ENCODE measurements at regions not wholly inside any gene's neighbourhood (a gene's known extent, or its start where the extent isn't known, plus 50 kb on each side); places are given as distances from the start of the nearest gene placed in this dataset.

DNA sequence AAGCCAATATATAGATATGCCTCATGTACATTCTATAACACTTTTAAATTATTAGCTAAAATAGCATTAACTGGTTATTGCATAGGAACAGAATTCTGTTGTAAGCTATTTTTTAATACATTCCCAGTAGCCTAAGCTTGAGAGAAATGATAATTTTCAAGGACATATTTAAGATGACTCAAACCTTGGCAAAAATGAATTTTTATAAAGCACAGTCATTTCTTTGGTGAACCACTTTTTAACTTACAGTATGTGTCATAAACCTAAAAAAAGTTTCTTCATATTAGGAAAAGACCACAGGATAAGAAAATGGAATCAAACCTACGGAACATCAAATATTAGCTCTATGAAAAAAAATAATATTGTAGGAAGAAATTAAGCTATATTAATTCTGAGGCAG lies 986.3 kb downstream of the STIM2 start:
- no peak for DNase-seq (ENCODE audit: low read depth)

DNA sequence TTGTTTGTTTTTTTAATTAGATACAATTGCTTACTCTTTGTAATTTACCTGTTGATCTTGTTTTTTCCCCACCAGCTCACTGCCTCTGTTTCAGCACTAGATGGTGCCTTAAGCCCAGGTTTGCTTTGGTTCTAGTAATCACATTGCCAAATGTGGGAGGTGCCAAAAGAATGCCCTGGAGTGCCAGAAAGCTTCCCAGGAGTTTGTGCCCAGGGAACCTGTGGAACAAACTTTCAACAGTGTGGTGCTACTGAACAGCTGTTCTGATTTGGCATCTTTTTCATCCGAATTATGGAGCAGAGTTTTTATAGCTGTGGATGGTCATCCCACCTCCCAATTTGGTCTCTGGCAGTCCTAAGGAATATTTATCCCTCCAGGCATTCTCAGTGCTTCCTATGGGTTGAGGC lies 1000.7 kb downstream of the STIM2 start:
- DNase-seq (ENCODE audit: low read depth) = no peak

DNA sequence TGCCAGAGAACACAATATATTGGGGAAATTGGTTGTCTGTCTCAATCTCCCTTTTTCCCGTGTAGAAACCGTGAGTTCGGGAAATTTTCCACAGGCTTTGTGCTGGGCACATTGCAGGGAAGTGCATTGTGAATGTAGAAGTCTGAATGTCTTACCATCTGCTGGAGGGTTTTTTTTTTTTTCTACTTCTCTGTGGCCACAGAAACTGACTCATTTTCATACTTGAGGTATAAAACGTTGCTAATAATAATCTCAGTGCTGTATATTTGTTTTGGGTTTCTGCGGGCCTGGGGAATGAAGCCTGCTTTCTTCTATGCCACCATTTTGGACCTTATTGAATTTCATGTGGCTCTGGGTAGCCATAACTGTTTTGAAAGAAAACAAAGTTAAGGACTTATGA lies 1001.2 kb downstream of the STIM2 start:
- DNase-seq (ENCODE audit: low read depth) = no peak

DNA sequence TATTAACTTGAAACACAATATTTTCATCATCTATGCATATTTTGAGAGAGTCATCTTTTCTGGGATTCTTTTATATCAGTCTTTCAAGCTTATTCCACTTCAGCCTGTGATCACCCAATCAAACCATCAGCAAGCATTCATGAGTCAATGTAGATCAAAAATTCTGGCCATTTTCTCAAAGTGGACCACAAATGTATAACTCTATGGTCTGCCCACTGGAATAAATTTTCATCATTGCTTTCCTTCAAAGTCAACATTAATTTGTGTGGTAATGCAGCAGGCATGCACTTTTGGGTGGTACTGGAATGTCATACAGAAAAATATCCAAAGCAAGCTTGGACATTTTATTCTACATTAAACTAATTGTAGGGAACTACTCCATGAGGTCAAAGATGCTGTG lies 1013.0 kb downstream of the STIM2 start:
- DNase-seq (ENCODE audit: low read depth) = no peak

DNA sequence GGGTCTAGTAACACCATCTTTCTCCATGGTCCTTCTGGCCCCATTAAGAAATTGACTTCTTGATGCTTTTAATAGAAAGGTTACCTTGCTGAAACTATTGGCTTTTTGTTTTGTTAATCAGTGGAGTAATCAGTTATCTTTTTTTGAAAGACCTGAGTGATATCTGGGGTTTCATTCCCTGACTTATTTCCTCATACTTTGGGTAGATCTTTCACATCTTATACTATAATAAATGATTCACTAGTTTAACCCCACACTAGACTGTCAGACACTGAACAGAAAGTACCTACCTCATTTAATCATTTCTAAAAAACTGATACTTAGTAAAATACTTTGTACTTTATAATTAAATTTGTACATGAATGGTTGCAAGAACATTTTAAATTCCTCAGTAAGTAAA lies 1021.1 kb downstream of the STIM2 start:
- no peak for DNase-seq (ENCODE audit: low read depth)

DNA sequence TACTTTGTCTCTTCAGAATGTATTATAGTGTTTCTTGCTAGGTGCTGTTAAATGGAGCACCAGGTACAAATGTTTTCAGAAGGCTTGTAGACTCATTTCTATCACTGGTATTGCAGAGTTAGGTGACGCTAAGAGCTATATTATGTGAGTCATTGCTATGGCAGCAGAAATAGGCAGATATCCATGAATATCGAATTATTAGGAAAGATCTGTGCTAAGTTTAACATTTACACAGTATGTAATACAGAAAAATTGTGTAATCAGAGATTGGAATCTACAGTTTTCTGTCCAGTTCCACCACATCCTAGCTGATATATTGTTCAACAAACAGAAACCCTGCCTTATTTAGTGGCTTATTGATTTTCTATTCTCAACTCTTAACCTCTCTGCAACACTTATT lies 1025.5 kb downstream of the STIM2 start:
- DNase-seq (ENCODE audit: low read depth) = peak; percentile 45

DNA sequence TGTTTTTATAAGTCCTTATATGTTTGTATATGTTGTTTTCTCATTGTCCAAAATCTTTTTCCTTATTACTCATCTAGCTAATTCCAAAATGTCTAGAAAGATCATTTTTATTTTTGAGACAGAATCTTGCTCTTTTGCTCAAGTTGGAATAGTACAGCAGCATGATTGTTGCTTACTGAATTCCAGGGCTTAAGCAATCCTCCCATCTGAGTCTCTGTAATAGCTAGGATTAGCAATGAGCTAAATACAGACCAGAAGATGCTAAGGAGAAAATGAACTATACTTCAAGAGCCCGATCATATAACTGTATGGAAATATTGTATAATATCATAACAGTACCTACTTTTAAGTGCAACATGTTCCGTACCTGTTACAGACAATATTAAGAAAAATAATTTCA lies 1027.0 kb downstream of the STIM2 start:
- DNase-seq (ENCODE audit: low read depth) = no peak

DNA sequence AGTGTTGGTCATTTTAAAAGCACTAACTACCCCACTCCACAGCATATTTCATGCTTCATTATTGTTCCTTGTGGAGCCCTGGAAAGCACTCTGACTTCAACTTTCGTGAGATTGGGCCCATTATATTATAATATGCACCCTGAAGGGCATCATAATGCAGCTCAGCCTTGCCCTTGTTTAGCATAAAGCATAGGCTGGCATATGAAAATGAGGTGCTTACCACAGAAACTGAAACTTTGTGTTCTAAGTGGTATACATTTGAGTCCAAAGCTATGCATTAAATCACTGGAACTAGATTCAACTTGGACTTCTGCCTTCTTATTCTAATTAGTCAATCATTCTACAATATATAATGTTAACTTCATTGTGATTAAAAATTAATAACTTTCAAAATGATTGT lies 1027.9 kb downstream of the STIM2 start:
- no peak for DNase-seq (ENCODE audit: low read depth)

DNA sequence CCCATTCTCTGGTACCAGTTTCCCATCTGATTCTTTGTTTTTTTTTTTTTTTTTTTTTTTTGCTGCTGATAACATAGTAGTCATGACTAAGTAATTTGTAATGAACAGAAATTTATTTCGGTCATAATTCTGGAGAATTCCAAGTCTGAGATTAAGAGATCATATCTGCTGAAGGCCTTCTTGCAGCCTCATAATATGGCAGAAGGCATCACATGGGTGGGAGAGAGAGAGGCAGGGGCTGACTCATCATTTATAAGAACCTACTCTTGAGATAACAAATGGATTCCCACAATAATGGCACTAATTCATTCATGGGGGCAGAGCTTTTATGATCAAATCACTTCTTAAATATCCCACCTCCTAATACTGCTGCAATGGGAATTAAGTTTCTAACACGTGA lies 1034.3 kb downstream of the STIM2 start:
- no peak for DNase-seq (ENCODE audit: low read depth)

DNA sequence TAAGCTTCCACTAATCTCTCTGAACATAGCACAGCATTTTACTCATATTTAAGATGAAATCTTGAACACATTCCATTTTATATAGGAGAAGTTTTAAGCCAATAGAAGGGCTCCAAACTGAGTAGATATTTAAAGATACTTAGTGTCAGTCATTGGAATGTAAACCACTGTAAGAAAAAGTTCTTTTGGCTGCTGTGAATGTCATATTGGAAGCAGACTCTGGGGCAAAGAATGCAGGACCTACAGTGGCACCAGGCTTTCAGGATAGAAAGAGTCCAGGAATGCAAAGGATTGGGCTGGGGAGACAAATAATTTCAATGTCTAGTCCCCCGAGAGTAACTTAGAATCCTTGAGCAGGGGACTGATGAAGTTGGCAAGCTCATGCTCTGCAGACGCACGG lies 1047.7 kb downstream of the STIM2 start:
- DNase-seq (ENCODE audit: low read depth) = no peak

DNA sequence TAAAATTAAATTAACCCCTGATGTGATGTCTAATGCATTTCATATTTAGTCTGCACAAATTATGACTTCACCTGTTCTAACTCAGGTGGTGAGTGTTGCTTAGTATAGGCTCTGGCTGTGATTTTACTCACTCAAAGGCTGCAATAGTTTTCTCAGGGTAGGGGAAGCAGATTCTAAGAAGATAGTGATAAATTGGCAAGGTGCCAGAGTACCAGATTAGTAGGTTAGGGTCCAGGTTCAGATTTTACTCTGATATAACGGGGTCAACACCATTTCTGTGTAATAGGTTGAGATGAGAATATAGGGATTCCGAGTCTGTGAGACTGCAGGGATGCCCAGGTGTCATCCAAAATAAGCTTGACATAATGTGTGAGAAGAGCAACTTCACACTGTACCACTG lies 1049.6 kb downstream of the STIM2 start:
- no peak for DNase-seq (ENCODE audit: low read depth)

DNA sequence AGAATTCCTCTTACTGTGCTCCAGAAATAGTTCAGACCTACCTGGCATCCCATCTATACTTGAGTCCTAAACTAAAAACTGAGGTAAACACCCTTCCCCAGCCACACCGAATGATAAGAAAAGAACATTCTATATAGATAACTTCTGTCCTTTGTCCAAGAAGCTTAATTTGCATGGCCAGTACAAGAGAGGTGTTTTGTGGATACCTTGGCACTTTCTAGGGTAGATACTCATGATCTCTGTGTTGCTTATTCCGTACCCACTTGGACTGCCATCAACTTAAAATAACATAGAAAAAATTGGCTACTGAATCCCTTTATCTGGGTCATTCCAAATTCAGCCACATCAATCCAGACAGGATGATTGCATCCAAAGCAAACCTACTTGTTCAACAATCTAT lies 1050.4 kb downstream of the STIM2 start:
- DNase-seq (ENCODE audit: low read depth) = no peak

DNA sequence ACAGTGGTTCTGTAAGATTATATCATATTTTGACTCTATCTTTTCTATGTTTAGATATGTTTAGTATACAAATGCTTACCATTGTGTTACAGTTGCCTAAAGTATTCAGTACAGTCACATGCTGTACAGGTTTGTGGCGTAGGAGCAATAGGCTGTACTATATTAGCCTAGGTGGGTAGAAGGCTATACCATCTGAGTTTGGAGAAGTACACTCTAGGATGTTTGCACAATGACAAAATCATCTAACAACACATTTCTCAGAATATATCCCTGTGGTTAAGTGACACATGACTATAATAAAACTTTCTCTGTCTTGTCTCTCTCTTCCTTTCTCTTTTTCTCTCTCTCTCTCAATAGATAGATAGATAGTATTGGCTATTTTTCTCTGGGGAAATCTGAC lies 1053.1 kb downstream of the STIM2 start:
- DNase-seq (ENCODE audit: low read depth) = no peak

DNA sequence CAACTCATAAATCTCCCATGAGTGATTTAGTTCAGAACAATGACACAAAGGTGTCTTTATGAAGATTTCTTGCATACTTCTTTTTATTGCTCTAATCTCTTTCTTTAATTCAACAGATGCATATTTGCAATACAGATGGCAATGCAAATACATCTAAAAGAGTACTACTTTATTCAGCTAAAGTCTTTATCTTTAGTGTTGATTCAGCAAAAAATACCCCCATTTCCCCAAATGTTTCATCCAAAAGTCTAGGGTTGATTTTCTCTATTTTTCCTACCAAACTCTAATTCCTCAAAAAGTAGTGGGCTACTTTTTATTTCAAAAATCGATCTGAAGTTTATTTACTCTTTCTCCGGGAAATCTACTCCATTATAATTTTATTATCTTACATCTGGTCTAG lies 1055.2 kb downstream of the STIM2 start:
- no peak for DNase-seq (ENCODE audit: low read depth)

DNA sequence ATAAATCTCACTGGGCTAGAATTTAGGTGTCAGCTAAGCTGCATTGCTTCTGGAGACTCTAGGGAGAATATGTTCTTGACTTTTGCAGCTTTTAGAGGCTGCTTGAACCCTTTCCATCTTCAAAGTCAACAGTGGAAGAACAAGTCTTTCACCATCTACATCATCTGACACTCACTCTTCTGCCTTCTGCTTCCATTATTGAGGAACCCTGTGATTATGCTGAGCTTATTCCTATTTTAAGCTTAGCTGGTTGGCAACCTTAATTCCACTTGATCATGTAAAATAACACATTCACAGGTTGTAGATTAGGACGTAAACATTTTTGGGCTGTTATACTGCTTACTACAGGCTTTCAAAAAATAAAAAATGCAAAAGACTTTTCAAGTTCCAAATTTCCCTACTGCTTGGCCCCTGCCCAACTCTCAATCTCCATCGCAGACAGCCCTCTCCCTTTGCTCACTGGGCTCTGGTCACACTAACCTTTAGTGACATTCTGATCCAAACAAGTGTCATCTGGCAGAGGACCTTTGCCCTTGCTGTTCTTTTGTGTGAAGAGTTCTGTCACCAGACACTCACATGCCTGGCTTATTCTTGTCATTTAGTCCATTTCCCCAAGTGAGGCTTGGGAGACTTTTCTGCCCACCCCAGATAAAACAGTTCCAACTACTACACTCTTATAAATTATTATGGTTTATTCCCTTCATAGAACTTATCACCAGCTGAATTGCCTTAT lies 1056.0 kb downstream of the STIM2 start:
- DNase-seq (ENCODE audit: low read depth) = no peak

DNA sequence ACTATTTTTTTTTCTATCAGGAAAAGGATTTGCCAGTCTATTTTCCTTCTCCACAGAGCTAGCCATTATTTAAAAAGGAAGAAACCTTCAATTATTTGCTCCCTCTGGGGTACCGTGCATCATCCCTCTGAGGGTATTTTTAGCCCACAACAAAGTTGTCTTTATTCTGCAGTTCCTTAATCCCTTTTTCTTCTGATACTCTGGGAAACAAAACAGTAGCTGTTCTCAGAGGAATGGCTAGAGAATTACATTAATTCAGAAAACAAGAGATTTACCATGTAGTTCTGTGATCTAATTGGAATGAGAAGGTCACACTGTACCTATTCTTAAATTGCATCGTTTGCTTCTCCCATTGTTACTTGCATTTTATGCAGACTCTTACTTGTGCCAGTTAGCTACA lies 1056.7 kb downstream of the STIM2 start:
- DNase-seq (ENCODE audit: low read depth) = no peak

DNA sequence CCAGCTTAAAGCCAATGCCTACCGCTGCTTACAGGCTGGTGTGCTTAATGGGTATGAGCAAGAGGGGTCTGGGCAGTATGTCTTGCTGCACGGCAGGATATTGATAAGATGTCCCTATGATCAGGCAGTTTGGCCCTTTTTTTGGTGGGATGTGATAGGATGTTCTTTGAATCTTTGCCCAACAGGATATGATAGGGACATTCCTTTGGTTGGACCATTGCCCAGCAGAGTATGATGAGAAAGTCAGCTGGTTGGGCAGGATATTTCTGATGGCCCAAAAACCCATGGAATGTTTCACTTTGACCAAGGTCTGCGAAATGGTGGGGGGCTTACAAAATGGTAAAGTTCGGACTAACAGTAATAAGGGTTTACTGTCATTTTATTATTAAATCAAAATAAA lies 1060.6 kb downstream of the STIM2 start:
- DNase-seq (ENCODE audit: low read depth) = peak; percentile 55

DNA sequence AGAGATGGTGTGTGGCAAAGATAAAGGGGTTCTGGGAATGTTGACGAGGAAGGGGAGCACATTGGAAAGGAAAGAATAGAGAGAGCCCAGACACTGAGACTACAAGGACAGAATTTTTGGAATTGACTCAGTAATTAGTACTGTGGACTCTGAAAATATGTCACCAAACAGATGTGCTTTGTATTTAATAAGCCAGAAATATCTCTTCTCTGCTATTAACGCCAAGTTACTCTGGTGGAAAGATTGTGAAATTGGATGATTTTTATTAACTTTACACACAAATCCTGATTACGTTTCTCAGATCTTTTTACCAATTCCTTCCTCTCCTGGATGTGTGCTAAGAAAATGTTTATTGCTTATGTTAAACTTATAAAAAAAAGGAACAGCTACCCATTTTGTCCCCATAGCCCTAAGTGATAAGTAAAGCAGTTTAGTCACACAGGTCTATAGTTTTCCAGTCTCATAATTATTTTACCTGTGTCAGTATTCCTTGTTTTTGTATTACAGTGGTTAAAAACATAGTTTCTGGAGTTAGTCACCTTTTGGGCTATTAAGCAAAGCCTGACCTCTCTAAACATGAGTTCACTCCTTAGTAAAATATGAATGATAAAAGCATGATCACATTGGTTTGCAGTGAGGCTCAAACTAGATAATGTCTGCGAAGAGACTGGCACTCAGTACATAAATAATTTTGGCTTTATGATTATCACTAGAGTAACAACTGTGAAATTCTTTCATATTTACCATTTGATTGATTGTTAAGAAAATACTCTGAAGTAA lies 1068.3 kb downstream of the STIM2 start:
- DNase-seq (ENCODE audit: low read depth) = no peak

DNA sequence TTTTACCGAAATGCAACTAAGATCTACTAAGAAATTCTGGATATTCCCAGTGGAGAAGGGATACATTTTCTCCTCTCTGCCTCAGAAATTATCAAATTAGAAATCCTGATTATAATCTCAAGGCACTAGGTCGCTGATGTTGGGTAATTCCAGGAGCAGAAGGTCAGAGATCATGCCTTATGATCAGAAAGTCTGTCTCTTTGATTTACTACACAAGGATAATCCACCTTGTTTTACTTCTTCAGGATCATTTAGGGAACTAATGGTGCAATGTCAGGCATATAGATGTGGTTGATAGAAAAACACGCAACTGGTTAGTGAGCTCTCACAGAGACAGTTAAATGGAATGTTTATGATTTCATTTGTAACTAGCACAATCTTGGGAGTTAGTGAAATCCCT lies 1069.7 kb downstream of the STIM2 start:
- no peak for DNase-seq (ENCODE audit: low read depth)

DNA sequence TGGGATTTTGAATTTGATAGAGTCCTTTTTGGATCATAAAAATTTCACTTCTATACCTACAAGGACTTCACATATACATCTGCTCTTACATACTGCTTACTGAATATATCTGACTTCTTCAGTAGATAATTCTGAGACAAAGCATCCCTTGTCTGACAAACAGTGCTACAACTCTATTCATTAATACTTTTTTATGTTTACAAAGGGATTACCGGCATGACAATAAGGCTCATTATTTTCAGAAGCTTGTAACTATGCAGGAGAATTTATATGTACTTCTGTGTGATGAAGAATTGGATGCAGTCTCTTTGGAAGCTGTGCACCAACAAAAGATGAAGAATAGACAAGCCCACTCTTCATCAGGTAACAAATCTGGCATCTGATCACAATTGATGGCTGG lies 1070.3 kb downstream of the STIM2 start:
- no peak for DNase-seq (ENCODE audit: low read depth)

DNA sequence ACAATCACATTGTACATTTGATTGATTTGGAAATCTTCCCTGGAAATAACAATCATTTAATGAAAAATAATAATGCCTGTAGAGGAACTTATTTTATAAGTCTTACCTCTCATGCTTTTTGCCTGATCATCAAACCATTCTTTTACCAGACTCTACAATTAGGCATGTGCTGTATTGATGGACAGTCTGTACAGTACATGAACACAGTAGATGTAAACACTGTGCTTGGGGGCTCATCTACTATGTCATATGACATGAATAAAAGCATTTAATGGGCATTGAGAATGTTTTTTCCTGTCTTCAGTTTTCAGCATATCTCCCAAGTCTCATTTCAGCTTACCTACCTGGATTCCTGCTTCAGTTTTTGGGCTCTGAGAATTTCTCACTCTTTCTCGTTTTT lies 1070.9 kb downstream of the STIM2 start:
- DNase-seq (ENCODE audit: low read depth) = no peak

DNA sequence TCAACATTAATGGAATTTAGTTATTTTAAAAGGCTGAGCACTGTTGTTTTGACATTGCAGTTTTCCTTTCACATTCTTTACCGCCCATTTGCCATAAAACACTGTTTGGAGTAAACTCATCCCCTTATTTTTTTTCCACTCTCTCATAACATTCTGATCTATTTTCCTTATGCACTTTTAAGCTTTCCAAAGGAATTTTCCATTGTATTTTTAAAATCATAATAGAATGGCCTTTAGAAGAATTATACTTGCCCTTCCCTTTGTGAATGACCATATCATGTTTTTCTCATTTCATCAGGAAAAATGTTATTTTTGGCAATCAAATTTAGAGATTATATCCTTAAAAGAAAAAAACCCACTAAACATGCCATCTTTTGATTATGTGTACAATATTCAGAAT lies 1074.2 kb downstream of the STIM2 start:
- DNase-seq (ENCODE audit: low read depth) = no peak

DNA sequence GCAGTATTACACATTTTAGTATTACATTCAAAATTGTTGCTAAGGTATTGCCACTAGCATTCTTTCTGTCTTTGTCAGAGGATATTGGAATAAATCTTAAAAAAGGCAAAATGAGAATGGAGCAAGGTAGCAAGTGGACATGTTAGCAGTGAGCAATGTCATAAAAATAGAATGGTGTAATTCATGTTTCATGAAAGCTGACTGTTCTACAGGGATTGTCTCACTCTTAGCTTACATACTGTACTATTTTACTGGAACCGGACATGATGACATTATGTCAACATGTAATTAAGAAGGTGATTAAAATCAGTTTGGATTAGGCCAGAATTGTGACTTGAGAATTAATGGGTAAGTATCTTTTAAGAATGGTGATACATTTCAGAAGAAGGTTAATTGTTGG lies 1086.2 kb downstream of the STIM2 start:
- DNase-seq (ENCODE audit: low read depth) = no peak

DNA sequence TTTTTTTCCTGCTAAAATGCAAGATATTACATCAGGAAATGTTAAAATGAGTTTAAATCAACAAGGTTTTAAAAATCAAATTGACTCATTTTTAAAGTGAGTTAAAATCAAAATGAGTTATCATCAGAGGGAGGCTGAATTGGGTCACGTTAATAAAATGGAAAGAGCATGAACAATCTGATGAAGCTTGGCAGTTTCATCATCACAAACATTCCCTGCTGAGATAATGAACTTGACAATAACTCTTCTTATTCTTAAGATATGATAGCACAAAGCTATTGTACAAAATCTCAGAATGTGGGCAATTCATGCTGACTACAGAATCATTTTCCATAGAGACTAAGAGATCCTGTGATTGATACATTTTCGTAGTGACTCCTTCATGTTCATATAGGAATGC lies 1086.7 kb downstream of the STIM2 start:
- DNase-seq (ENCODE audit: low read depth) = no peak

Measured in HS-5 (cell line).